Fibroblast of skin of right biceps (primary cell): ENCODE measurements at regions not wholly inside any gene's neighbourhood (a gene's known extent, or its start where the extent isn't known, plus 50 kb on each side); places are given as distances from the start of the nearest gene placed in this dataset.
A peak's percentile ranks its signal among the peaks of the same experiment; 100 is the strongest.

Source experiments
- DNase-seq: peaks from one replicate; pipeline ENCODE4 v3.0.0-alpha.2; 2013

GRCh38 chr1:34518146-34518699 lies 236.6 kb upstream of the GJB5 start:
- no peak for DNase-seq

- no peak for DNase-seq
These were observed 234.7 kb upstream of the GJB5 start for GRCh38 chr1:34520111-34520510.

GRCh38 chr1:34524783-34525182 lies 230.1 kb upstream of the GJB5 start:
- no peak for DNase-seq

- DNase-seq: peak; percentile 52
These were observed 224.7 kb upstream of the GJB5 start for GRCh38 chr1:34529935-34530859.

GRCh38 chr1:34532113-34532512 lies 222.7 kb upstream of the GJB5 start:
- no peak for DNase-seq

GRCh38 chr1:34538481-34538880 lies 216.4 kb upstream of the GJB5 start:
- DNase-seq: no peak

GRCh38 chr1:34547046-34547674 lies 207.7 kb upstream of the GJB5 start:
- DNase-seq: peak; percentile 3

- no peak for DNase-seq
These were observed 205.6 kb upstream of the GJB5 start for GRCh38 chr1:34549199-34549598.

GRCh38 chr1:34578306-34578705 lies 176.5 kb upstream of the GJB5 start:
- no peak for DNase-seq

GRCh38 chr1:34582356-34582755 lies 172.5 kb upstream of the GJB5 start:
- DNase-seq: no peak

- no peak for DNase-seq
These were observed 167.1 kb upstream of the GJB5 start for GRCh38 chr1:34587761-34588160.

GRCh38 chr1:34590211-34590623 lies 164.6 kb upstream of the GJB5 start:
- DNase-seq: no peak

- DNase-seq: no peak
These were observed 162.9 kb upstream of the GJB5 start for GRCh38 chr1:34591751-34592629.

GRCh38 chr1:34597877-34598514 lies 156.9 kb upstream of the GJB5 start:
- peak; percentile 58 for DNase-seq

- DNase-seq: no peak
These were observed 151.9 kb upstream of the GJB5 start for GRCh38 chr1:34602907-34603306.

GRCh38 chr1:34603594-34603993 lies 151.3 kb upstream of the GJB5 start:
- DNase-seq: no peak

GRCh38 chr1:34606504-34606903 lies 148.3 kb upstream of the GJB5 start:
- DNase-seq: no peak

GRCh38 chr1:34610063-34610462 lies 144.8 kb upstream of the GJB5 start:
- no peak for DNase-seq

GRCh38 chr1:34611571-34611970 lies 143.3 kb upstream of the GJB5 start:
- DNase-seq: no peak

- DNase-seq: no peak
These were observed 142.6 kb upstream of the GJB5 start for GRCh38 chr1:34612091-34612827.

- no peak for DNase-seq
These were observed 137.3 kb upstream of the GJB5 start for GRCh38 chr1:34617321-34618118.
